GM12891 (cell line): ENCODE measurements at regions not wholly inside any gene's neighbourhood (a gene's known extent, or its start where the extent isn't known, plus 50 kb on each side); places are given as distances from the start of the nearest gene placed in this dataset.

Experiments
- PAX5 ChIP-seq: IDR thresholded peaks from 2 replicates; pipeline ENCODE4 v1.6.1; 2011; ENCODE audit warnings: low read length, moderate library complexity, mild to moderate bottlenecking; ENCODE audit not compliant: insufficient read depth, severe bottlenecking
- POLR2A ChIP-seq: IDR thresholded peaks from 2 replicates; pipeline ENCODE4 v1.6.1; 2011; ENCODE audit warnings: low read depth, low read length, control low read depth
- POLR2AphosphoS5 ChIP-seq: IDR thresholded peaks from 2 replicates; pipeline ENCODE4 v1.6.1; 2011; ENCODE audit warnings: low read depth, low read length, control low read depth
- SPI1 ChIP-seq: IDR thresholded peaks from 2 replicates; pipeline ENCODE4 v1.6.1; 2011; ENCODE audit warnings: low read depth, low read length, control low read depth
- TAF1 ChIP-seq: IDR thresholded peaks from 2 replicates; pipeline ENCODE4 v1.6.1; 2011; ENCODE audit warnings: low read depth, low read length, control low read depth

GRCh38 chr13:74000876-74001275, 133.3 kb downstream of the KLF12 start:
- TF ChIP-seq TAF1 (no peak), POLR2A (no peak), POLR2AphosphoS5 (no peak), PAX5 (no peak), SPI1 (no peak)
